T-helper 2 cell treated with Interferon-gamma antibody and Interleukin-4, amounts not matched to agents 5 μg/mL and 100 μg/mL, for 36 hours (primary cell): ENCODE measurements at regions not wholly inside any gene's neighbourhood (a gene's known extent, or its start where the extent isn't known, plus 50 kb on each side); places are given as distances from the start of the nearest gene placed in this dataset.
A peak's percentile ranks its signal among the peaks of the same experiment; 100 is the strongest.
"Not testable (repeated sequence)": the region's sequence is repeated elsewhere in the genome, so short reads cannot be mapped to it uniquely, and the experiment has no call there.

Experiments used
- DNase-seq: peaks from one replicate; pipeline ENCODE4 v3.0.0; 2021; ENCODE audit warnings: low spot score
- H3K27ac Mint-ChIP-seq: one replicate; pipeline ENCODE4 v1.8.0; 2021; ENCODE audit warnings: mild to moderate bottlenecking, mixed read lengths
- H3K27me3 Mint-ChIP-seq: one replicate; pipeline ENCODE4 v1.8.0; 2021; ENCODE audit warnings: low read depth, mixed read lengths
- H3K36me3 Mint-ChIP-seq: one replicate; pipeline ENCODE4 v1.8.0; 2021; ENCODE audit warnings: low read depth, mixed read lengths
- H3K4me1 Mint-ChIP-seq: one replicate; pipeline ENCODE4 v1.8.0; 2021; ENCODE audit warnings: low read depth, mixed read lengths
- H3K4me3 Mint-ChIP-seq: one replicate; pipeline ENCODE4 v1.8.0; 2022; ENCODE audit warnings: mild to moderate bottlenecking, moderate library complexity, mixed read lengths
- H3K9me3 Mint-ChIP-seq: one replicate; pipeline ENCODE4 v1.8.0; 2021; ENCODE audit warnings: mixed read lengths

- no peak overlapping the region for H3K4me3 Mint-ChIP-seq
- no peak overlapping the region for H3K27ac Mint-ChIP-seq
- no peaks in the 10 kb centered on the region for H3K36me3 Mint-ChIP-seq
- peaks cover 8% of the 10 kb centered on the region for H3K27me3 Mint-ChIP-seq
- no peak for DNase-seq
- no peaks in the 10 kb centered on the region for H3K9me3 Mint-ChIP-seq
- H3K4me1 Mint-ChIP-seq, result no peaks in the 10 kb centered on the region
Measured at GRCh38 chr3:197407526-197407925, 109.1 kb upstream of the DLG1 start.

GRCh38 chr3:197407053-197407452 lies 108.6 kb upstream of the DLG1 start:
- DNase-seq, result no peak
- Mint-ChIP-seq H3K27ac (no peak overlapping the region), H3K4me1 (no peaks in the 10 kb centered on the region), H3K36me3 (no peaks in the 10 kb centered on the region), H3K4me3 (no peak overlapping the region), H3K27me3 (peaks cover 6% of the 10 kb centered on the region), H3K9me3 (no peaks in the 10 kb centered on the region)

GRCh38 chr3:197406266-197406665 lies 107.9 kb upstream of the DLG1 start:
- H3K36me3 Mint-ChIP-seq, result no peaks in the 10 kb centered on the region
- H3K27me3 Mint-ChIP-seq, result peaks cover 6% of the 10 kb centered on the region
- H3K4me1 Mint-ChIP-seq, result no peaks in the 10 kb centered on the region
- H3K27ac Mint-ChIP-seq, result no peak overlapping the region
- no peak for DNase-seq
- no peak overlapping the region for H3K4me3 Mint-ChIP-seq
- no peaks in the 10 kb centered on the region for H3K9me3 Mint-ChIP-seq

GRCh38 chr3:197404754-197405153 lies 106.3 kb upstream of the DLG1 start:
- H3K9me3 Mint-ChIP-seq, result no peaks in the 10 kb centered on the region
- no peak for DNase-seq
- no peak overlapping the region for H3K27ac Mint-ChIP-seq
- H3K36me3 Mint-ChIP-seq, result no peaks in the 10 kb centered on the region
- no peaks in the 10 kb centered on the region for H3K4me1 Mint-ChIP-seq
- H3K4me3 Mint-ChIP-seq, result no peak overlapping the region
- peaks cover 3% of the 10 kb centered on the region for H3K27me3 Mint-ChIP-seq

DNA sequence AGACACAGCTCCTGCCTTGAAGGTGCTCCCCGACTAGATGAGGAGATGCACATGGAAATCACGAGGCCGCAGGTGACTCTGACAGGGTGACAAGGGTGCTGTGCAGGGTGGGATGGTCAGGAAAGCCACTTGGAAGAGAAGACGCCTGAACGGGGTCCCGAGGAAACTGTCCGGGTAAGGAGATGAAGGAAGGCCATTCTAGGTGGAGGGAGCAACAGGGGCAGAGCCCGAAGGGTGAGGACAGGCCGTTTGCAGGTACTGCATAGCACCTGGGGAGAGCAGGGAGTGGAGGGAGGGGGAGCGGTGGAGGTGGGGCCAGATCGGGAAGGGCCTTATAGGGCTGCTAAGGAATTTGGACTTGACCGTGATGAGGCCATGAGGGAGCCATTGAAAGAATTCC lies 105.6 kb upstream of the DLG1 start:
- no peak overlapping the region for H3K27ac Mint-ChIP-seq
- no peak for DNase-seq
- no peaks in the 10 kb centered on the region for H3K4me1 Mint-ChIP-seq
- no peak overlapping the region for H3K4me3 Mint-ChIP-seq
- peaks cover 3% of the 10 kb centered on the region for H3K27me3 Mint-ChIP-seq
- no peaks in the 10 kb centered on the region for H3K9me3 Mint-ChIP-seq
- H3K36me3 Mint-ChIP-seq, result no peaks in the 10 kb centered on the region

- H3K4me1 Mint-ChIP-seq, H3K4me3 Mint-ChIP-seq, H3K27me3 Mint-ChIP-seq, DNase-seq, H3K36me3 Mint-ChIP-seq, H3K27ac Mint-ChIP-seq, H3K9me3 Mint-ChIP-seq: not testable (repeated sequence)
Measured at GRCh38 chr3:197402401-197402800, 104.0 kb upstream of the DLG1 start.

- Mint-ChIP-seq H3K4me1 (no peaks in the 10 kb centered on the region), H3K27ac (no peak overlapping the region), H3K27me3 (peaks cover 3% of the 10 kb centered on the region), H3K4me3 (no peak overlapping the region), H3K36me3 (no peaks in the 10 kb centered on the region), H3K9me3 (no peaks in the 10 kb centered on the region)
- no peak for DNase-seq
Measured at GRCh38 chr3:197399486-197399885, 101.1 kb upstream of the DLG1 start.

- DNase-seq, result peak; percentile 37
- no peaks in the 10 kb centered on the region for H3K4me1 Mint-ChIP-seq
- no peaks in the 10 kb centered on the region for H3K9me3 Mint-ChIP-seq
- no peaks in the 10 kb centered on the region for H3K27me3 Mint-ChIP-seq
- no peaks in the 10 kb centered on the region for H3K36me3 Mint-ChIP-seq
- no peak overlapping the region for H3K4me3 Mint-ChIP-seq
- no peak overlapping the region for H3K27ac Mint-ChIP-seq
Measured at GRCh38 chr3:197398286-197398878, 100.0 kb upstream of the DLG1 start.

DNA sequence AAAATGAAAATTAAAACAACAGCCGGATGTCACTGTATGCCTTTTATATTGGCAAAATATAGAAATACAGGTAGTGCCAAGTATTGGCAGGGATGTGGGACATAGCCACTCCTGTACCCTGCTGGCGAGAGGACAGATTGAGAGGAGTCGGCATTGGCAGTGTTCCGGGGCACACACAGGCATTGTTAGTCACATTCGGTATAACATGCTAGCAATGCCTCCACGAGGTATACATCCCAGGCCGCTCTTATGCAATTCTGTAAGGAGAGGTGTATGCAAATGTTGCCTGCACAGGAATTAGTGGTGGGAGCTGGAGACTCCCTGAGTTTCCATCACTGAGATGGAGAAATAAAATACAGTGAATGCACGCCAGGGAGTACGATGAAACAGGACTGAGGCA lies 99.4 kb upstream of the DLG1 start:
- Mint-ChIP-seq H3K4me3 (no peak overlapping the region), H3K9me3 (no peaks in the 10 kb centered on the region), H3K27ac (no peak overlapping the region), H3K4me1 (no peaks in the 10 kb centered on the region), H3K27me3 (no peaks in the 10 kb centered on the region), H3K36me3 (no peaks in the 10 kb centered on the region)
- no peak for DNase-seq

GRCh38 chr3:197394464-197395321 lies 96.3 kb upstream of the DLG1 start:
- Mint-ChIP-seq H3K36me3 (no peaks in the 10 kb centered on the region), H3K4me1 (no peaks in the 10 kb centered on the region), H3K9me3 (no peaks in the 10 kb centered on the region), H3K27ac (peak overlapping the region; percentile 80), H3K4me3 (peak overlapping the region; percentile 27), H3K27me3 (no peaks in the 10 kb centered on the region)
- peak; percentile 72 for DNase-seq

- Mint-ChIP-seq H3K27ac (peak overlapping the region; percentile 80), H3K4me3 (peak overlapping the region; percentile 27)
Measured at GRCh38 chr3:197394126-197394463, 95.7 kb upstream of the DLG1 start.

GRCh38 chr3:197393711-197394110 lies 95.3 kb upstream of the DLG1 start:
- H3K9me3 Mint-ChIP-seq, result no peaks in the 10 kb centered on the region

More at GRCh38 chr3:197394126-197394463, 95.7 kb upstream of the DLG1 start:
- H3K36me3 Mint-ChIP-seq, DNase-seq, H3K4me1 Mint-ChIP-seq, H3K27me3 Mint-ChIP-seq, H3K9me3 Mint-ChIP-seq: not testable (repeated sequence)

DNA sequence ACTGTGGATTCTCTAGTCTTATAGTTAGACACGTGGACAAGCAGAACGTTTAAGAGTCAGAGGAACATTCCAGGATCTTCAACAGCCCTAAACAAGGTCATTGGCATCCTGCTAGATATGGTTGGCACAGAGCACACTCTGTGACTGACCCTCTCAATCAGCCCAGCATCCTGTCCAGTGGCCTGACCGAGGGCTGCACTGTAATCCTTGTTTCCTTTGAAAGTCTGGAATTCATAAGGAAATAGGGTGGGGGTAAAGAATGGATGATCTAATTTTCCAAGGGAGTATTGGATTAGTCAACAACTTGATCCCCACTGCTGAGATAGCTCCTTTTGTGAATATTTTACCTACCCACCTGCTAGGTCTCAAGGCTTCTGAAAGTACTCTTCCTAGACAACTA lies 94.5 kb upstream of the DLG1 start:
- H3K9me3 Mint-ChIP-seq, result no peaks in the 10 kb centered on the region
- no peak overlapping the region for H3K27ac Mint-ChIP-seq
- no peaks in the 10 kb centered on the region for H3K36me3 Mint-ChIP-seq
- H3K4me3 Mint-ChIP-seq, result no peak overlapping the region
- DNase-seq, result no peak
- H3K27me3 Mint-ChIP-seq, result no peaks in the 10 kb centered on the region
- H3K4me1 Mint-ChIP-seq, result no peaks in the 10 kb centered on the region

More at GRCh38 chr3:197393711-197394110, 95.3 kb upstream of the DLG1 start:
- no peaks in the 10 kb centered on the region for H3K36me3 Mint-ChIP-seq
- H3K4me1 Mint-ChIP-seq, result no peaks in the 10 kb centered on the region
- DNase-seq, result no peak
- H3K27ac Mint-ChIP-seq, result no peak overlapping the region
- H3K27me3 Mint-ChIP-seq, result no peaks in the 10 kb centered on the region
- no peak overlapping the region for H3K4me3 Mint-ChIP-seq

- H3K27ac Mint-ChIP-seq, result no peak overlapping the region
- H3K4me1 Mint-ChIP-seq, result no peaks in the 10 kb centered on the region
- no peaks in the 10 kb centered on the region for H3K9me3 Mint-ChIP-seq
- H3K36me3 Mint-ChIP-seq, result no peaks in the 10 kb centered on the region
- no peak for DNase-seq
- H3K27me3 Mint-ChIP-seq, result no peaks in the 10 kb centered on the region
- no peak overlapping the region for H3K4me3 Mint-ChIP-seq
Measured at GRCh38 chr3:197381371-197381770, 83.0 kb upstream of the DLG1 start.

- Mint-ChIP-seq H3K27me3 (peaks cover 2% of the 10 kb centered on the region), H3K4me3 (no peak overlapping the region), H3K36me3 (no peaks in the 10 kb centered on the region), H3K4me1 (no peaks in the 10 kb centered on the region), H3K9me3 (no peaks in the 10 kb centered on the region), H3K27ac (no peak overlapping the region)
- DNase-seq, result no peak
Measured at GRCh38 chr3:197380786-197381185, 82.4 kb upstream of the DLG1 start.
